GM12873 (cell line): ENCODE measurements at regions not wholly inside any gene's neighbourhood (a gene's known extent, or its start where the extent isn't known, plus 50 kb on each side); places are given as distances from the start of the nearest gene placed in this dataset.

Experiments used
- CTCF ChIP-seq: IDR thresholded peaks from 2 replicates; pipeline ENCODE4 v1.5.1; 2012; ENCODE audit warnings: low read depth, mild to moderate bottlenecking, moderate library complexity, low read length, control low read depth; ENCODE audit not compliant: insufficient read depth; ENCODE audit errors: missing control alignments

DNA sequence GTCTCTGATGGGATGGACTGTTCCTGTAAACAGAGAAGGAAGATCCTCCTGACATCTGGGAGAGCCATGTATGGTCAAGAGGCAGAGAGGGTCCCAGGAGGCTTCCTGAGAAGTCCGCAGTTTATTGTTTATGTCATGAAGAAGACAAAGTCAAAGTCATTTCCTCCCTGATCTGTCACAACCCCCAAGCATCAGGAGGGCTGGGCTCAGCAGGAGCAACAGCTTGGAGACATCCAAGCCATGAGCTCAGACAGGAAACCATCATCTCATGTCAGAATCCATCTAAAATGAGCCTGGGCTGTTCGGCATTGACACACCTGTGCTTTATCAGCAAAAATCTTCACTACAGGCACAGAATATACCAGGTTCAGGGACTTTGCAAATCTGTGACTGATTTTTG, 325.0 kb upstream of the MSX2 start:
- TF ChIP-seq CTCF = no peak

DNA sequence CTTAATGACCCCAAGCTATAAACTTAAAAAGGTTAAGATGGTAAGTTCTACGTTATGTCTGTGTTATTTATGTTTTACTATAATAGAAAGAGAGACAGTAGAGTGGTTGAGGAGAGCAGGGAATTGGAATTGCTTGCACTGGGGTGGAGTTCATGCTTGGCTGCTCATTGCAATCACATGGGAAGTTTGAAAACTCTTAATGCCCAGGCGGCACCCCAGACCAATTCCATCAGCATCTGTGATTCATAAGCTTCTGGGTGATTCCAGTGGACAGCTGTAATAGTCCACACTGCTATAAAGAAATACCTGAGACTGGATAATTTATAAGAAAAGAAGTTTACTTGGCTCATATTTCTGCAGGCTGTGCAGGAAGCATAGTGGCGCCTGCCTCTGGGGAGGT, 323.9 kb upstream of the MSX2 start:
- TF ChIP-seq CTCF = no peak

GRCh38 chr5:174401793-174402192, 322.6 kb upstream of the MSX2 start:
- no peak for TF ChIP-seq CTCF

DNA sequence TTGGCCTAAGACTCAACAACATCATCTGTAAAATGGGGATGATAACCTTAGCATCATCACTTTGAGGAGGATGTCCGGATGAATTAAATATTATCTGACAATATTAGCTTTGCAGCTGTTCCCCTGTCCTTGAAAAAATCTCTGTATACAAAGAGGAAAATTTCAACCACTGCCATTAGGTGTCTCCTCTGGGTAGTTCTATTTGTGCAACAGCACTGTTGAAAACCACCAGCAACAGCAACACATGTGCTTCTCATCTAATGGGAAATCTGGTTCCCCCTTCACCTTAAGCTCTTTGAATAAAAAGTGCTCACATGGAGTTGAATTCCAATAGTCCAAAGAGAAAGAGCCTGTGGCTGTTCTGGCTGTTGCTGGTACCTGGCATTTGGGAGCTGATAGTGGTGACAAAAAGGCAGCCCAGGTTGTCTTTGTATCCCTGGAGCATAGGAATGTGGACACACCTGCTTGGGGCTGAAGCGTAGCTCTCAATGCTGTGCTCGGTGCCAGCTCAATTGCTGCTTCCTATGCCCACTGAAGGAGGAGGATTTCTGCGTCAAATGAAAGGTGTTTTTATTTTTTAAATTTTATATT, 322.1 kb upstream of the MSX2 start:
- TF ChIP-seq CTCF = no peak

DNA sequence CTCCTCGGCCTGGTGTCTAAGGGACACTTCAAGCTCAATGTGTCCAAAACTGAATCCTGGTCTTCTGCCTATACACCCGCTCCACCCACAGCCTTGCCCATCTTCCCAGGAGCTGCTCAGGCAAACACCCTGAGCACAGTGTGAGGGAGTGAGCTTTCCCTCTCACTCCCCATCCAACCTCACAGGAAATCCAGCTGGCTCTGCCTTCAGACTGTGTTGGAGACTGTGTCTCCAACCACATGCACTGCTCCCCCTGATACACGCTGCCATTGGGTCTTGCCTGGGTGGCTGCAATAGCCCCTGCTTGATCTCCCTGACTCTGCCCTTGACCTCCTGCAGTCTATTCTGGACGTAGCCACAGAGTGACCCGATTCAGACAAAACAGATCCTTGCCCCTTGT, 319.5 kb upstream of the MSX2 start:
- TF ChIP-seq CTCF = no peak

DNA sequence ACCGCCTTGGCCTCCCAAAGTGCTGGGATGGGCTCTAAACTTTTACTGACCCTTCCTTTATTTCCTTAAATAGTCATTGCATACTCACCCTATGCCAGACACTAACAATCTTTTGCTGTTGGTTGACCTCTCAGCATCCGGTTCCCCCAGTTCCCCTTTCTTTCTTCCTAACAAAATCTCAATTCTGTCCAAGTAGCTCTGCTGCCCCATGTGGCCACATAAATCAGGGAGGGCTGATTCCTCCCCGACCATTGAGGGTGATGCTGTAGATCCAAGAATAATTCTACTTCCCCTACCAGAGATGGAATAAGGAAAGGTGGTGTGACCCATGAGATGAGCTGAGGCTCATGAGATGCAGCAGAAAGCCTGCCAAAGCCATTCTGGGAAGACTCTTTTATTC, 315.3 kb upstream of the MSX2 start:
- TF ChIP-seq CTCF = peak; percentile 31

- no peak for TF ChIP-seq CTCF
Measured at GRCh38 chr5:174409971-174410370, 314.4 kb upstream of the MSX2 start.
